Smooth muscle cell (in vitro differentiated cells): ENCODE measurements at regions not wholly inside any gene's neighbourhood (a gene's known extent, or its start where the extent isn't known, plus 50 kb on each side); places are given as distances from the start of the nearest gene placed in this dataset.

Experiments used
- DNase-seq: peaks from one replicate; lab custom pipeline; 2025; ENCODE audit not compliant: unreplicated experiment; lab: John Stamatoyannopoulos, UW
- H2AFZ ChIP-seq: fragments of 200-600 bp; sonication (generic); 2 replicates; pipeline ENCODE4 v1.6.0; 2016; ENCODE audit warnings: antibody characterized with exemption, low read depth, mild to moderate bottlenecking
- H3F3A ChIP-seq: fragments of 200-600 bp; sonication (generic); 2 replicates; pipeline ENCODE4 v1.6.0; 2017; ENCODE audit warnings: antibody characterized with exemption, low read depth
- H3K27ac ChIP-seq: fragments of 200-600 bp; sonication (generic); 2 replicates; pipeline ENCODE4 v1.5.1; 2016; ENCODE audit warnings: low read depth, mild to moderate bottlenecking
- H3K27me3 ChIP-seq: fragments of 200-600 bp; sonication (generic); 2 replicates; pipeline ENCODE4 v1.6.1; 2016; ENCODE audit warnings: low read depth, mild to moderate bottlenecking
- H3K36me3 ChIP-seq: fragments of 200-600 bp; sonication (generic); 2 replicates; pipeline ENCODE4 v1.5.1; 2016; ENCODE audit warnings: low read depth
- H3K4me1 ChIP-seq: fragments of 200-600 bp; sonication (generic); 2 replicates; pipeline ENCODE4 v1.5.1; 2016; ENCODE audit warnings: low read depth
- H3K4me2 ChIP-seq: fragments of 200-600 bp; sonication (generic); 2 replicates; pipeline ENCODE4 v1.6.0; 2016; ENCODE audit warnings: mild to moderate bottlenecking
- H3K4me3 ChIP-seq: fragments of 200-600 bp; sonication (generic); 2 replicates; pipeline ENCODE4 v1.5.1; 2016; ENCODE audit warnings: mild to moderate bottlenecking
- H3K79me2 ChIP-seq: fragments of 200-600 bp; sonication (generic); 2 replicates; pipeline ENCODE4 v1.6.0; 2016; ENCODE audit warnings: low read depth, mild to moderate bottlenecking
- H3K9ac ChIP-seq: fragments of 200-600 bp; sonication (generic); 2 replicates; pipeline ENCODE4 v1.6.0; 2016; ENCODE audit warnings: low read depth
- H3K9me3 ChIP-seq: fragments of 200-600 bp; sonication (generic); replicated peaks from 2 replicates; pipeline ENCODE4 v1.5.1; 2016; ENCODE audit warnings: low read depth
- H4K20me1 ChIP-seq: fragments of 200-600 bp; sonication (generic); 2 replicates; pipeline ENCODE4 v1.6.0; 2016; ENCODE audit warnings: low read depth
- CTCF ChIP-seq: fragments of 200-600 bp; sonication (generic); IDR thresholded peaks from 2 replicates; pipeline ENCODE4 v1.5.1; 2017; ENCODE audit warnings: borderline replicate concordance, mild to moderate bottlenecking, antibody characterized with exemption; ENCODE audit not compliant: insufficient read depth, poor library complexity, severe bottlenecking
- WGBS: methylation state at CpG from one replicate; pipeline ENCODE4 v1.1.7; 2016; ENCODE audit warnings: low lambda C conversion rate; 5-methylcytosine and 5-hydroxymethylcytosine counted together

GRCh38 chr4:100023800-100024199 is 73.7 kb upstream of the H2AZ1 start:
- Histone ChIP-seq H3K79me2 (no peaks in the 10 kb centered on the region), H2AFZ (no peak overlapping the region), H3K9ac (no peak overlapping the region), H3K36me3 (no peaks in the 10 kb centered on the region), H3K9me3 (no peaks in the 10 kb centered on the region), H3K4me3 (no peak overlapping the region), H3F3A (no peaks in the 10 kb centered on the region), H3K4me2 (no peak overlapping the region), H3K4me1 (no peaks in the 10 kb centered on the region), H3K27ac (no peak overlapping the region), H4K20me1 (no peaks in the 10 kb centered on the region), H3K27me3 (no peaks in the 10 kb centered on the region)
- DNase-seq: no peak
- no peak for TF ChIP-seq CTCF

- no peaks in the 10 kb centered on the region for H4K20me1 ChIP-seq
- DNase-seq: no peak
- WGBS: 46% methylated on average over 5 of the region's 5 CpGs
Observed at GRCh38 chr4:100022792-100023222, 72.7 kb upstream of the H2AZ1 start.

GRCh38 chr4:100019821-100020220 is 69.7 kb upstream of the H2AZ1 start:
- Histone ChIP-seq H2AFZ (no peak overlapping the region), H3K4me3 (no peak overlapping the region), H3K27ac (no peak overlapping the region), H3K9me3 (no peaks in the 10 kb centered on the region), H3K4me2 (no peak overlapping the region), H3K36me3 (no peaks in the 10 kb centered on the region), H4K20me1 (no peaks in the 10 kb centered on the region), H3K9ac (no peak overlapping the region), H3K4me1 (no peaks in the 10 kb centered on the region), H3F3A (no peaks in the 10 kb centered on the region), H3K79me2 (no peaks in the 10 kb centered on the region), H3K27me3 (no peaks in the 10 kb centered on the region)
- DNase-seq: no peak
- TF ChIP-seq CTCF: no peak
- 96% methylated on average over 1 of the region's 1 CpG for WGBS

More at GRCh38 chr4:100022792-100023222, 72.7 kb upstream of the H2AZ1 start:
- H3K9me3 ChIP-seq: no peaks in the 10 kb centered on the region
- H3K27ac ChIP-seq: no peak overlapping the region
- no peaks in the 10 kb centered on the region for H3K4me1 ChIP-seq
- no peak overlapping the region for H3K9ac ChIP-seq
- no peaks in the 10 kb centered on the region for H3F3A ChIP-seq
- H3K4me2 ChIP-seq: no peak overlapping the region
- no peaks in the 10 kb centered on the region for H3K79me2 ChIP-seq
- H3K4me3 ChIP-seq: no peak overlapping the region
- no peak overlapping the region for H2AFZ ChIP-seq
- H3K36me3 ChIP-seq: no peaks in the 10 kb centered on the region
- TF ChIP-seq CTCF: no peak
- H3K27me3 ChIP-seq: no peaks in the 10 kb centered on the region

- H3K27me3 ChIP-seq: no peaks in the 10 kb centered on the region
- H2AFZ ChIP-seq: no peak overlapping the region
- no peaks in the 10 kb centered on the region for H3K9me3 ChIP-seq
- no peaks in the 10 kb centered on the region for H3K4me1 ChIP-seq
- H3K4me2 ChIP-seq: no peak overlapping the region
- H3K27ac ChIP-seq: no peak overlapping the region
- no peaks in the 10 kb centered on the region for H3K36me3 ChIP-seq
- 83% methylated on average over 3 of the region's 3 CpGs for WGBS
- H3K79me2 ChIP-seq: no peaks in the 10 kb centered on the region
- no peak for TF ChIP-seq CTCF
- no peak overlapping the region for H3K4me3 ChIP-seq
- no peaks in the 10 kb centered on the region for H3F3A ChIP-seq
- no peaks in the 10 kb centered on the region for H4K20me1 ChIP-seq
- H3K9ac ChIP-seq: no peak overlapping the region
- no peak for DNase-seq
Observed at GRCh38 chr4:100017637-100018310, 67.7 kb upstream of the H2AZ1 start.
